Lower leg skin (tissue), 3 donors: ENCODE measurements at regions not wholly inside any gene's neighbourhood (a gene's known extent, or its start where the extent isn't known, plus 50 kb on each side); places are given as distances from the start of the nearest gene placed in this dataset.

Experiments used
- POLR2A ChIP-seq, 2 donors: fragments of 450-650 bp; IDR thresholded peaks; one replicate each; pipeline ENCODE4 v1.6.1; 2016 to 2017; ENCODE audit warnings: antibody characterized with exemption in 2 of 2, mild to moderate bottlenecking in 1 of 2, moderate library complexity in 1 of 2
- TF ChIP-seq, protein P1 (sequence below), 3 donors: fragments of 450-650 bp; IDR thresholded peaks; one replicate each; pipeline ENCODE4 v1.5.1; 2016; ENCODE audit warnings: antibody characterized with exemption in 3 of 3, mild to moderate bottlenecking in 3 of 3, moderate library complexity in 2 of 3

DNA sequence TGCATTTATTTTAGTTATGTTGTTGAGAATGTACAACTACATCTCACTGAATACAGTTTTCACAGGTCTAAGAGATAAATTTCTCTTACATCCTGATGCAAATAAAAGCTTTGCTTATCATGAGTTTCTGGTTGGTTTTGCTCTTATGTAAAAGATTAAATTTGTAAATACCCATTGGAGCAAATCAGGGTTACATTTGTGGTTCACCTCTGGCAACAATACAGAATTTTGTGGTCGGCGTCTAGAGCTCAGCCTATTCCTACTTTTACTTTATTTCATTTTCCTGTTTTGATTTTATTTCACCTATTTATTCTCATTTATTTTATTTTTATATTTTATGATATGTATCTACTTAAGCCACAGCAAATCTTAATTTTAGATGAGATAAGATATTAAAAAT lies 271.9 kb upstream of the MARCKS start:
- TF ChIP-seq, protein P1, sequence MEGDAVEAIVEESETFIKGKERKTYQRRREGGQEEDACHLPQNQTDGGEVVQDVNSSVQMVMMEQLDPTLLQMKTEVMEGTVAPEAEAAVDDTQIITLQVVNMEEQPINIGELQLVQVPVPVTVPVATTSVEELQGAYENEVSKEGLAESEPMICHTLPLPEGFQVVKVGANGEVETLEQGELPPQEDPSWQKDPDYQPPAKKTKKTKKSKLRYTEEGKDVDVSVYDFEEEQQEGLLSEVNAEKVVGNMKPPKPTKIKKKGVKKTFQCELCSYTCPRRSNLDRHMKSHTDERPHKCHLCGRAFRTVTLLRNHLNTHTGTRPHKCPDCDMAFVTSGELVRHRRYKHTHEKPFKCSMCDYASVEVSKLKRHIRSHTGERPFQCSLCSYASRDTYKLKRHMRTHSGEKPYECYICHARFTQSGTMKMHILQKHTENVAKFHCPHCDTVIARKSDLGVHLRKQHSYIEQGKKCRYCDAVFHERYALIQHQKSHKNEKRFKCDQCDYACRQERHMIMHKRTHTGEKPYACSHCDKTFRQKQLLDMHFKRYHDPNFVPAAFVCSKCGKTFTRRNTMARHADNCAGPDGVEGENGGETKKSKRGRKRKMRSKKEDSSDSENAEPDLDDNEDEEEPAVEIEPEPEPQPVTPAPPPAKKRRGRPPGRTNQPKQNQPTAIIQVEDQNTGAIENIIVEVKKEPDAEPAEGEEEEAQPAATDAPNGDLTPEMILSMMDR (IDR thresholded peaks at IDR 0.05), result no peak
- no peak for TF ChIP-seq POLR2A (IDR thresholded peaks at IDR 0.05)
